Upper lobe of left lung (tissue), 6 donors: ENCODE measurements at regions not wholly inside any gene's neighbourhood (a gene's known extent, or its start where the extent isn't known, plus 50 kb on each side); places are given as distances from the start of the nearest gene placed in this dataset.

ENCODE experiments used
- ATAC-seq, 2 donors: fragments of 200-7000 bp; cut with Tn5 transposase; one replicate each; pipeline ENCODE4 v1.9.1; 2022; ENCODE audit warnings: mild to moderate bottlenecking in 2 of 2, moderate library complexity in 2 of 2; ENCODE audit not compliant: low FRiP score in 2 of 2
- DNase-seq, 2 donors: peaks; one replicate each; pipeline ENCODE4 v3.0.0-alpha.2; 2019 to 2020
- H3K27ac ChIP-seq, 4 donors: fragments of 200-600 bp; sonication (generic); one replicate each; pipeline ENCODE4 v1.5.1; 2016 to 2019
- H3K27me3 ChIP-seq, 4 donors: fragments of 200-600 bp; sonication (generic); one replicate each; pipeline ENCODE4 v1.5.1; 2017 to 2019
- H3K36me3 ChIP-seq, 4 donors: fragments of 200-600 bp; sonication (generic); one replicate each; pipeline ENCODE4 v1.5.1; 2016 to 2019
- H3K4me1 ChIP-seq, 4 donors: fragments of 200-600 bp; sonication (generic); one replicate each; pipeline ENCODE4 v1.5.1; 2018 to 2019
- H3K4me3 ChIP-seq, 4 donors: fragments of 200-600 bp; sonication (generic); one replicate each; pipeline ENCODE4 v1.5.1; 2017 to 2019; ENCODE audit warnings: mild to moderate bottlenecking in 2 of 4, moderate library complexity in 1 of 4
- H3K9me3 ChIP-seq, 4 donors: fragments of 200-600 bp; sonication (generic); one replicate each; pipeline ENCODE4 v1.5.1; 2018 to 2019
- EP300 ChIP-seq, 4 donors: sonication (generic); formaldehyde crosslinking; IDR thresholded peaks; one replicate each; pipeline ENCODE4 v1.5.1; 2017; ENCODE audit warnings: antibody characterized with exemption in 4 of 4, control low read depth in 2 of 4
- POLR2A ChIP-seq, 4 donors: fragments of 450-650 bp; IDR thresholded peaks; one replicate each; pipeline ENCODE4 v1.5.1; 2016 to 2017; ENCODE audit warnings: antibody characterized with exemption in 4 of 4, mild to moderate bottlenecking in 2 of 4
- POLR2AphosphoS5 ChIP-seq, 2 donors: sonication (generic); formaldehyde crosslinking; IDR thresholded peaks; one replicate each; pipeline ENCODE4 v1.5.1; 2017; ENCODE audit warnings: antibody characterized with exemption in 2 of 2
- WGBS, 2 donors: methylation state at CpG; one replicate each; pipeline ENCODE4 v1.1.5; 2017 to 2018; 5-methylcytosine and 5-hydroxymethylcytosine counted together
- TF ChIP-seq, protein P1 (sequence below), 6 experiments: fragments of 450-650 bp in 4 of 6; fragments of 200-600 bp in 2 of 6; sonication (generic) in 2 of 6; IDR thresholded peaks; one replicate each; pipeline ENCODE4 v1.5.1; 2016 to 2019; ENCODE audit warnings: antibody characterized with exemption in 6 of 6
- donor health status: DM: no; HTN: no; CAD: no; lungs with moderate emphysema.
- donor health status: DM: no; HTN: yes; CAD: no; lungs with severe emphysema.

DNA sequence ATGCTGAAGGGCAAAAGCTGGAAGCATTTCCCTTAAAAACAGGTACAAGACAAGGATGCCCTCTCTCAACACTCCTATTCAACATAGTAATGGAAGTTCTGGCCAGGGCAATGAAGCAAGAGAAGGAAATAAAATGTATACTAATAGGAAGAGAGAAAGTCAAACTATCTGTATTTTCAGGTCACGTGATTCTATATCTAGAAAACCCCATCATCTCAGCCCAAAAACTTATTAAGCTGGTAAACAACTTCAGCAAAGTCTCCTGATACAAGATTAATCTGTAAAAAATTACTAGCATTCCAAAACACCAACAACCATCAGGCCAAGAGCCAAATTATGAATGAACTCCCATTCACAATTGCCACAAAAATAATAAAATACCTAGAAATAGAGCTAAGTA lies 213.2 kb upstream of the CNTNAP5 start:
- 78 to 87% methylated on average over 1 of the region's 1 CpG for WGBS, 2 donors
- TF ChIP-seq, protein P1, sequence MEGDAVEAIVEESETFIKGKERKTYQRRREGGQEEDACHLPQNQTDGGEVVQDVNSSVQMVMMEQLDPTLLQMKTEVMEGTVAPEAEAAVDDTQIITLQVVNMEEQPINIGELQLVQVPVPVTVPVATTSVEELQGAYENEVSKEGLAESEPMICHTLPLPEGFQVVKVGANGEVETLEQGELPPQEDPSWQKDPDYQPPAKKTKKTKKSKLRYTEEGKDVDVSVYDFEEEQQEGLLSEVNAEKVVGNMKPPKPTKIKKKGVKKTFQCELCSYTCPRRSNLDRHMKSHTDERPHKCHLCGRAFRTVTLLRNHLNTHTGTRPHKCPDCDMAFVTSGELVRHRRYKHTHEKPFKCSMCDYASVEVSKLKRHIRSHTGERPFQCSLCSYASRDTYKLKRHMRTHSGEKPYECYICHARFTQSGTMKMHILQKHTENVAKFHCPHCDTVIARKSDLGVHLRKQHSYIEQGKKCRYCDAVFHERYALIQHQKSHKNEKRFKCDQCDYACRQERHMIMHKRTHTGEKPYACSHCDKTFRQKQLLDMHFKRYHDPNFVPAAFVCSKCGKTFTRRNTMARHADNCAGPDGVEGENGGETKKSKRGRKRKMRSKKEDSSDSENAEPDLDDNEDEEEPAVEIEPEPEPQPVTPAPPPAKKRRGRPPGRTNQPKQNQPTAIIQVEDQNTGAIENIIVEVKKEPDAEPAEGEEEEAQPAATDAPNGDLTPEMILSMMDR (IDR thresholded peaks at IDR 0.05), result no peak
- TF ChIP-seq EP300 (IDR thresholded peaks at IDR 0.05), result no peak
- no peaks in the 10 kb centered on the region for H3K4me1 ChIP-seq
- peaks cover 0 to 6% (median 0%) of the 10 kb centered on the region in 4 donors for H3K9me3 ChIP-seq
- H3K4me3 ChIP-seq, result no peak overlapping the region
- no peak for DNase-seq
- no peaks in the 10 kb centered on the region for H3K27me3 ChIP-seq
- ATAC-seq, result no peak
- H3K27ac ChIP-seq, result no peak overlapping the region
- H3K36me3 ChIP-seq, result no peaks in the 10 kb centered on the region

DNA sequence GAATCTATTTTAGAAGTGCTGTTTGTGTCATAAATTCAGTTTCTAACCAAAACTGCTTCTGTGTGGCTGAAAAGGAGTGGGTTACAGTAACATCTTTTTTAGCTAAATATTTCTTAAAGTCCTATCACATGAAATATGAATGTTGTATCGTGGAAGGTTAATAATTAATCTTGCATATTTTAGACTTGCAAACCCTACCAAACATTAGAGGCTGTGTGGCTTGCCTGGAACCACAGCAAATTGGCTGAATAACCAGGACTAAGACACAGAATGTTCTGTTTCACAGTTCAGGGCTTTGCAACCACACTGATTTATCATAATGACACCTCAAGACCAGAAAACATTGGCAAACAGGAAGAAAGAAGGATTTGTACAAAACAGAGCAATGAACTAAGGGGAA lies 208.9 kb upstream of the CNTNAP5 start:
- DNase-seq (no peak), ATAC-seq (no peak)
- Histone ChIP-seq H3K4me3 (no peak overlapping the region), H3K4me1 (no peaks in the 10 kb centered on the region), H3K9me3 (no peaks in the 10 kb centered on the region), H3K27me3 (no peaks in the 10 kb centered on the region), H3K36me3 (no peaks in the 10 kb centered on the region), H3K27ac (no peak overlapping the region)
- 43 to 70% methylated on average over 1 of the region's 1 CpG for WGBS, 2 donors
- TF ChIP-seq POLR2AphosphoS5 (IDR thresholded peaks at IDR 0.05) (no peak), EP300 (IDR thresholded peaks at IDR 0.05) (no peak), POLR2A (IDR thresholded peaks at IDR 0.05) (no peak)
- TF ChIP-seq, protein P1 (IDR thresholded peaks at IDR 0.05), result no peak

DNA sequence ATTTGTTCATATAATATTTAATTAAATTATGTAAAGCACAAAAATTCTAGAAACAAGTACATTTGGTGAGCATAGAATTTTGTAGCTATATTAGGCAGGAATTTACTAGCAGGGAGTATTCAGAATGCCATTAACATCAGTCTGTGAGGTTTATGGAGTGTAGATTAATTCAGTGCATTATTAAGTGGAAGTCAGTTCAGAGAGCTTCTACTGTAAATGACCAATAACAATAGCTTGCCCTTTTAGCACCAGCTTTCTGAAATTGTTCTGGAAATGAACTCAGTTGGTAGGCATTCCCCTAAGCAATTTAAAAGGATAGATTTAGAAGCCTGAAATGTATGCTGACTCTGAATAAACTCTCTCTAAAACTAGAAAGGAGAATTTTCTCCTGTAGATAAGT lies 208.2 kb upstream of the CNTNAP5 start:
- DNase-seq, result no peak
- no peak for ATAC-seq

DNA sequence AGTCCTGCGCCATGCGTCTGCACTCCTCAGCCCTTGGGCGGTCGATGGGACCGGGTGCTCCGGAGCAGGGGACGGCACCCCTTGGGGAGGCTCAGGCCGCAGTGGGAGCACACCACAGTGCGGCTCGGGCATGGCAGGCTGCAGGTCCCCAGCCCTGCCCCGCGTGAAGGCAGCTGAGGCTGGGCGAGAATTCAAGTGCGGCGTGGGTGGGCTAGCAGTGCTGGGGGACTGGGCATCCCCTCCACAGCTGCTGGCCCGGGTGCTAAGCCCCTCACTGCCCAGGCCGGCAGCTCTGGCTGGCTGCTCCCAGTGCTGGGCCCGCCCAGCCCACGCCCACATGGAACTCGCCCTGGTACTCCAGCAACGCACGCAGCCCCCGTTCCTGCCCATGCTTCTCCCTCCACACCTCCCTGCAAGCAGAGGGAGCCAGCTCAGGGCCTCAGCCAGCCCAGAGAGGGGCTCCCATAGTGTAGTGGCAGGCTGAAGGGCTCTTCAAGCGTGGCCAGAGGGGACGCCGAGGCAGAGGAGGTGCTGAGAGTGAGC lies 198.3 kb upstream of the CNTNAP5 start:
- WGBS, 2 donors, result 96% methylated on average over 8 to 22 of the region's 26 CpGs
- Histone ChIP-seq H3K36me3 (no peaks in the 10 kb centered on the region), H3K27ac (no peak overlapping the region), H3K27me3 (no peaks in the 10 kb centered on the region), H3K9me3 (peaks cover 0 to 12% (median 0%) of the 10 kb centered on the region in 4 donors), H3K4me3 (no peak overlapping the region), H3K4me1 (no peaks in the 10 kb centered on the region)
- DNase-seq, result peak in 1 of 2 donors; percentile 74
- TF ChIP-seq POLR2AphosphoS5 (IDR thresholded peaks at IDR 0.05) (no peak), EP300 (IDR thresholded peaks at IDR 0.05) (no peak), POLR2A (IDR thresholded peaks at IDR 0.05) (no peak)
- TF ChIP-seq, protein P1 (IDR thresholded peaks at IDR 0.05), result no peak
- no peak for ATAC-seq

More for the DNA sequence above, 208.2 kb upstream of the CNTNAP5 start:
- Histone ChIP-seq H3K9me3 (no peaks in the 10 kb centered on the region), H3K27ac (no peak overlapping the region), H3K4me3 (no peak overlapping the region), H3K27me3 (no peaks in the 10 kb centered on the region), H3K36me3 (no peaks in the 10 kb centered on the region), H3K4me1 (no peaks in the 10 kb centered on the region)
- TF ChIP-seq, protein P1 (IDR thresholded peaks at IDR 0.05), result no peak
- TF ChIP-seq EP300 (IDR thresholded peaks at IDR 0.05), result no peak
- no peak for TF ChIP-seq POLR2AphosphoS5 (IDR thresholded peaks at IDR 0.05)
- TF ChIP-seq POLR2A (IDR thresholded peaks at IDR 0.05), result no peak

DNA sequence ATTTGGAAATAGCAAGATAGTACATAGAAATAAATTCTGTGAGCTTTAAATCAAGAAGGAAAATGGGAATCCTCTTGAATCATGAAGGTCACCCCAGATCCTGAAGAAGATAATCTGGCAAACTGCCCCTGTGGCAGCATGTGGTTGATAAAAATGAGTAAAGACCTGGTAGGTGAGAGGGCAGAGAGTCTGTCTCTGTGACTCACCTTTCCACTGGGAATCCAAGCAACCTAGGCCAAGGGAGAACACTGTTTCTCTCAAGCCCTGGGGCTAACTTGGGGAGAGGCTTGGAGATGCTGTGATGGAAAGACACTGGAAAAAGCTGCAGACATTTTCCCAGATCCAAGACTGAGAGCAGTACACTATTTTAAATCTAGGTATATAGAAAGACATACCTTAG lies 185.8 kb upstream of the CNTNAP5 start:
- ATAC-seq (no peak), DNase-seq (no peak)
- Histone ChIP-seq H3K27me3 (no peaks in the 10 kb centered on the region), H3K27ac (no peak overlapping the region), H3K4me3 (no peak overlapping the region), H3K4me1 (no peaks in the 10 kb centered on the region), H3K9me3 (peaks cover 0 to 19% (median 3%) of the 10 kb centered on the region in 4 donors), H3K36me3 (no peaks in the 10 kb centered on the region)
- TF ChIP-seq, protein P1 (IDR thresholded peaks at IDR 0.05), result no peak
- no peak for TF ChIP-seq POLR2AphosphoS5 (IDR thresholded peaks at IDR 0.05)
- TF ChIP-seq EP300 (IDR thresholded peaks at IDR 0.05), result no peak
